Astrocyte (in vitro differentiated cells and primary cell): ENCODE measurements at regions not wholly inside any gene's neighbourhood (a gene's known extent, or its start where the extent isn't known, plus 50 kb on each side); places are given as distances from the start of the nearest gene placed in this dataset.
A peak's percentile ranks its signal among the peaks of the same experiment; 100 is the strongest.

Source experiments
- DNase-seq: peaks from one replicate; pipeline ENCODE4 v3.0.0-alpha.2; 2010; ENCODE audit warnings: low read depth
- FAIRE-seq: peaks from 2 replicates; lab custom pipeline; 2011; peaks lifted over from hg19 to GRCh38; lab: Jason Lieb, UNC
- H2AFZ ChIP-seq: 2 replicates; pipeline ENCODE4 v1.6.0; 2012; ENCODE audit warnings: low read depth, low read length, inconsistent platforms
- H3K27ac ChIP-seq: 2 replicates; pipeline ENCODE4 v1.5.1; 2011; ENCODE audit warnings: low read depth, low read length, inconsistent platforms
- H3K27me3 ChIP-seq: 2 replicates; pipeline ENCODE4 v1.6.0; 2011; ENCODE audit warnings: low read length, inconsistent platforms; ENCODE audit not compliant: insufficient read depth
- H3K36me3 ChIP-seq: 2 replicates; pipeline ENCODE4 v1.5.1; 2011; ENCODE audit warnings: low read length, inconsistent platforms; ENCODE audit not compliant: insufficient read depth
- H3K4me1 ChIP-seq: 2 replicates; pipeline ENCODE4 v1.5.1; 2011; ENCODE audit warnings: low read length, inconsistent platforms; ENCODE audit not compliant: insufficient read depth
- H3K4me2 ChIP-seq: 2 replicates; pipeline ENCODE4 v1.6.0; 2012; ENCODE audit warnings: low read length, inconsistent platforms
- H3K4me3 ChIP-seq: 2 replicates; pipeline ENCODE4 v1.5.1; 2011; ENCODE audit warnings: low read depth, mild to moderate bottlenecking, low read length, inconsistent platforms; ENCODE audit not compliant: insufficient read depth
- H3K79me2 ChIP-seq: 2 replicates; pipeline ENCODE4 v1.6.0; 2012; ENCODE audit warnings: mild to moderate bottlenecking, low read length, inconsistent platforms; ENCODE audit not compliant: insufficient read depth
- H3K9ac ChIP-seq: 2 replicates; pipeline ENCODE4 v1.6.0; 2012; ENCODE audit warnings: mild to moderate bottlenecking, low read length, inconsistent platforms
- H3K9me3 ChIP-seq: 2 replicates; pipeline ENCODE4 v1.5.1; 2012; ENCODE audit warnings: low read depth, mild to moderate bottlenecking, low read length, inconsistent platforms; ENCODE audit not compliant: insufficient read depth
- H4K20me1 ChIP-seq: 2 replicates; pipeline ENCODE4 v1.6.0; 2012; ENCODE audit warnings: low read length, inconsistent platforms; ENCODE audit not compliant: insufficient read depth
- H3K27ac Mint-ChIP-seq: one replicate; pipeline ENCODE4 v1.8.0; 2021; ENCODE audit warnings: mild to moderate bottlenecking, mixed read lengths; ENCODE audit not compliant: unreplicated experiment
- H3K27me3 Mint-ChIP-seq: one replicate; pipeline ENCODE4 v1.8.0; 2021; ENCODE audit warnings: low read depth, mixed read lengths; ENCODE audit not compliant: unreplicated experiment
- H3K36me3 Mint-ChIP-seq: one replicate; pipeline ENCODE4 v1.8.0; 2021; ENCODE audit warnings: low read depth, mixed read lengths; ENCODE audit not compliant: unreplicated experiment
- H3K4me1 Mint-ChIP-seq: one replicate; pipeline ENCODE4 v1.8.0; 2021; ENCODE audit warnings: low read depth, mixed read lengths; ENCODE audit not compliant: unreplicated experiment
- H3K4me3 Mint-ChIP-seq: one replicate; pipeline ENCODE4 v1.8.0; 2021; ENCODE audit warnings: mild to moderate bottlenecking, moderate library complexity, mixed read lengths; ENCODE audit not compliant: unreplicated experiment
- H3K9me3 Mint-ChIP-seq: one replicate; pipeline ENCODE4 v1.8.0; 2021; ENCODE audit warnings: mild to moderate bottlenecking, mixed read lengths; ENCODE audit not compliant: unreplicated experiment
- EZH2 ChIP-seq: IDR thresholded peaks from 2 replicates; pipeline ENCODE4 v1.6.1; 2012; ENCODE audit warnings: mild to moderate bottlenecking, low read length, inconsistent platforms; ENCODE audit not compliant: insufficient read depth
- TF ChIP-seq, protein P1 (sequence below): IDR thresholded peaks from 2 replicates; pipeline ENCODE4 v1.5.1; 2011; ENCODE audit warnings: low read depth, mild to moderate bottlenecking, inconsistent platforms, low read length, moderate library complexity; ENCODE audit not compliant: insufficient read depth

GRCh38 chr2:153134725-153135124, 343.8 kb downstream of the RPRM start:
- FAIRE-seq = no peak
- DNase-seq = no peak
- H3K27ac ChIP-seq = no peak overlapping the region
- H3K9ac ChIP-seq = no peak overlapping the region
- Mint-ChIP-seq H3K27me3 (no peaks in the 10 kb centered on the region), H3K36me3 (no peaks in the 10 kb centered on the region), H3K27ac (peak overlapping the region; percentile 22), H3K4me3 (no peak overlapping the region), H3K4me1 (no peaks in the 10 kb centered on the region), H3K9me3 (no peaks in the 10 kb centered on the region)
- H4K20me1 ChIP-seq = no peaks in the 10 kb centered on the region
- H3K4me3 ChIP-seq = no peak overlapping the region
- no peak overlapping the region for H3K4me2 ChIP-seq
- no peaks in the 10 kb centered on the region for H3K79me2 ChIP-seq
- no peaks in the 10 kb centered on the region for H3K36me3 ChIP-seq
- no peaks in the 10 kb centered on the region for H3K4me1 ChIP-seq
- no peak overlapping the region for H2AFZ ChIP-seq
- H3K9me3 ChIP-seq = no peaks in the 10 kb centered on the region
- TF ChIP-seq EZH2 = no peak
- TF ChIP-seq, protein P1, sequence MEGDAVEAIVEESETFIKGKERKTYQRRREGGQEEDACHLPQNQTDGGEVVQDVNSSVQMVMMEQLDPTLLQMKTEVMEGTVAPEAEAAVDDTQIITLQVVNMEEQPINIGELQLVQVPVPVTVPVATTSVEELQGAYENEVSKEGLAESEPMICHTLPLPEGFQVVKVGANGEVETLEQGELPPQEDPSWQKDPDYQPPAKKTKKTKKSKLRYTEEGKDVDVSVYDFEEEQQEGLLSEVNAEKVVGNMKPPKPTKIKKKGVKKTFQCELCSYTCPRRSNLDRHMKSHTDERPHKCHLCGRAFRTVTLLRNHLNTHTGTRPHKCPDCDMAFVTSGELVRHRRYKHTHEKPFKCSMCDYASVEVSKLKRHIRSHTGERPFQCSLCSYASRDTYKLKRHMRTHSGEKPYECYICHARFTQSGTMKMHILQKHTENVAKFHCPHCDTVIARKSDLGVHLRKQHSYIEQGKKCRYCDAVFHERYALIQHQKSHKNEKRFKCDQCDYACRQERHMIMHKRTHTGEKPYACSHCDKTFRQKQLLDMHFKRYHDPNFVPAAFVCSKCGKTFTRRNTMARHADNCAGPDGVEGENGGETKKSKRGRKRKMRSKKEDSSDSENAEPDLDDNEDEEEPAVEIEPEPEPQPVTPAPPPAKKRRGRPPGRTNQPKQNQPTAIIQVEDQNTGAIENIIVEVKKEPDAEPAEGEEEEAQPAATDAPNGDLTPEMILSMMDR = no peak
- no peaks in the 10 kb centered on the region for H3K27me3 ChIP-seq

- Mint-ChIP-seq H3K4me3 (no peak overlapping the region), H3K27me3 (no peaks in the 10 kb centered on the region), H3K36me3 (no peaks in the 10 kb centered on the region), H3K27ac (no peak overlapping the region), H3K4me1 (no peaks in the 10 kb centered on the region), H3K9me3 (peaks cover 2% of the 10 kb centered on the region)
- no peaks in the 10 kb centered on the region for H3K9me3 ChIP-seq
- no peak for DNase-seq
- no peak overlapping the region for H3K9ac ChIP-seq
- no peaks in the 10 kb centered on the region for H3K27me3 ChIP-seq
- no peak overlapping the region for H3K4me3 ChIP-seq
- H3K27ac ChIP-seq = no peak overlapping the region
- no peak for TF ChIP-seq EZH2
- TF ChIP-seq, protein P1 = no peak
- H2AFZ ChIP-seq = no peak overlapping the region
- H3K36me3 ChIP-seq = no peaks in the 10 kb centered on the region
- H4K20me1 ChIP-seq = no peaks in the 10 kb centered on the region
- H3K4me2 ChIP-seq = no peak overlapping the region
- H3K79me2 ChIP-seq = no peaks in the 10 kb centered on the region
- no peaks in the 10 kb centered on the region for H3K4me1 ChIP-seq
- no peak for FAIRE-seq
These were observed 344.8 kb downstream of the RPRM start for GRCh38 chr2:153133716-153134115.

DNA sequence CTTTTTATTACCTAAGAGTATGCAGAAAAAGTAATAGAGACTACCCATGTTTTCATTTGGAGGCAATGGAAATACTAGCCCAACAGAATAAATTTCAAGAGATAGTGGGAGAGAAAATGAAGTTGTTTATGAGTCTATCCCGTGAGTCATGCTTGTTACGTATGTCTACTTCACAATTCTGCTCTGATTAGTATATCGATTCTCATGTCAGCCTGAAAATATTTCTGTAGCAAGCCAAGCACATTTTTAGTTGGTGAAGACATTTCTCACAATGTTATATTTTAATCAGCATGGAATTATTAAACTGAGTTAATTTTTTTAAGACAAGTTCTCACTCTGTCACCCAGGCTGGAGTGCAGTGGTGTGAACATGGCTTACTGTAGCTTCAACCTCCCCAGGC, 346.1 kb downstream of the RPRM start:
- Histone ChIP-seq H3K4me3 (no peak overlapping the region), H2AFZ (no peak overlapping the region), H3K36me3 (no peaks in the 10 kb centered on the region), H3K4me2 (no peak overlapping the region), H3K9me3 (no peaks in the 10 kb centered on the region), H3K79me2 (no peaks in the 10 kb centered on the region), H4K20me1 (no peaks in the 10 kb centered on the region), H3K9ac (no peak overlapping the region), H3K4me1 (no peaks in the 10 kb centered on the region), H3K27ac (no peak overlapping the region), H3K27me3 (no peaks in the 10 kb centered on the region)
- Mint-ChIP-seq H3K4me3 (no peak overlapping the region), H3K27me3 (no peaks in the 10 kb centered on the region), H3K4me1 (no peaks in the 10 kb centered on the region), H3K36me3 (no peaks in the 10 kb centered on the region), H3K27ac (no peak overlapping the region), H3K9me3 (peaks cover 4% of the 10 kb centered on the region)
- DNase-seq = no peak
- TF ChIP-seq, protein P1 = no peak
- no peak for TF ChIP-seq EZH2
- no peak for FAIRE-seq
